CD4-positive, alpha-beta T cell treated with Interleukin-1 beta for 1 hour (primary cell): ENCODE measurements at regions not wholly inside any gene's neighbourhood (a gene's known extent, or its start where the extent isn't known, plus 50 kb on each side); places are given as distances from the start of the nearest gene placed in this dataset.
A peak's percentile ranks its signal among the peaks of the same experiment; 100 is the strongest.
"Not testable (repeated sequence)": the region's sequence is repeated elsewhere in the genome, so short reads cannot be mapped to it uniquely, and the experiment has no call there.

Experiments
- DNase-seq, 2 donors: peaks; one replicate each; pipeline ENCODE4 v3.0.0-alpha.2; 2020 to 2022

DNA sequence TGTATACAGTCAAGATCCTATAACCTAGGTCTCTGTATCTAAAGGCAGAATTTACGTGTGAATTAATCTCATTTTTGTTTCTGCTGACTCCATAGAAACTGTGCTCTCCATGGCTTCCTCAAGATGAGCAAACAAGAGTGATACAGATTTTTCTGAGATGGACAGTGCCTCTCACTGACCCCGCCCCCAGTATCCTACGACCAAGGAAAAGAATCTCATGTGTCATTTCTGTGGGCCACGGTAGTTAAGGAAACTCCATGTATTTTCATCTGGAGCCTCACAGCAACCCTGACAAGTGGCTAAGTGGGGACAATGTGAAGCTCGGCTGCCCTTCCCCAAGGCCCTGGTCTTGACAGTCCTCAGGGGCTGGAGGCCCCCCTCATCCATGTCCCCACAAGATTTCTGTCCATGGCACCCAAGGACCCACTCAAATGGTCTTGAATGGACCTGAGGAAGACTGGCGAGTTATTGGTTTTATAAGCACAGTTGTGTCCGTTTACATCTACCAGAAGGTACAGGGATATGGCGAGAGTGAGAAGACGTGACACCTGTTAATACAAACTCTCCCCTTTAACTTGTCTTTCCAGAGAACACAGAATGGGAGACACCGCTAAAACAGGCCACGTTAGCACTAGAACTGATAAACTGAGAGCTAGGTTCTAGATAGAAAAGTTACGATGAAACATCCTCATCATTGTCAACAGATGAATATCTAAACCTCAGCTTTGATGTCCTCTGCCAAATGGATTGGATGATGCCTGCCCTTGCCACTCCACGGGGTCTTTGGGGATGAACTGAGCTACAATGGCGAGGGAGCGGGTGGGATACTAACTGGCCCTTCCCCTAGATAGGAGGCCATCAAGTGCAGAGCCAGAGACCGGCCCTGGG is 108.4 kb upstream of the EGLN3 start:
- DNase-seq: no peak

DNA sequence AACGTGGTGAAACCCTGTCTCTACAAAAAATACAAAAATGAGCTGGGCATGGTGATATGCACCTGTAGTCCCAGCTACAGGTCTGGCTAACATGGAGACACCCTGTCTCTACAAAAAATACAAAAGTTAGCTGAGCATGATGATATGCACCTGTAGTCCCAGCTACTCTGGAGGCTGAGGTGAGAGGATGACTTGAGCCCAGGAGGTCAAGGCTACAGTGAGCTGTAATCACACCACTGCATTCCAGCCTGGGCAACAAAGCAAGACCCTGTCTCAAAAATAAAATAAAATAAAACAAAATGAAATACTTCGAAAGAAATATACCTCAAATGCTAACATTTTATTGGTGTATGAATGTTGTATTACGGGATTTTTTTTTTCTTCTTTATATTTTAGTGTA is 107.6 kb upstream of the EGLN3 start:
- no peak for DNase-seq

DNA sequence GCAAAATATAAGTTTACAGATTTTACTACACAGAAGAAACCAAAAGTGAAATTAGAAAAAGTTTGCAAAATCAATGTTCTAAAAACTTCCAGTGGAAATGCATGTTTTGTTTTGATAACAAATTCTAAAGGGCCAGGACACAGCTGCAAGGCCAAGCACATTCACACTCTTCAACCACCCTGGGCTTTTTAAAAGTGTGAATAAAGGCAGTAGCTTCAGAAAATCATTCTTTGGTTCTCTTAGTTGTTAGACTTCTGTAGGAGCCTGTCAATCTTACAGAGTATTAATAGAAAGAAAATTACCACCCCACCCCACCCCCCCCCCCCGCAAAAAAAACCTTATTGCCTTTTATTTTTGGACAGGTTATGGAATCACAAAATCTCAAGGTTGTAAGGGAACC is 105.2 kb upstream of the EGLN3 start:
- DNase-seq: no peak

DNA sequence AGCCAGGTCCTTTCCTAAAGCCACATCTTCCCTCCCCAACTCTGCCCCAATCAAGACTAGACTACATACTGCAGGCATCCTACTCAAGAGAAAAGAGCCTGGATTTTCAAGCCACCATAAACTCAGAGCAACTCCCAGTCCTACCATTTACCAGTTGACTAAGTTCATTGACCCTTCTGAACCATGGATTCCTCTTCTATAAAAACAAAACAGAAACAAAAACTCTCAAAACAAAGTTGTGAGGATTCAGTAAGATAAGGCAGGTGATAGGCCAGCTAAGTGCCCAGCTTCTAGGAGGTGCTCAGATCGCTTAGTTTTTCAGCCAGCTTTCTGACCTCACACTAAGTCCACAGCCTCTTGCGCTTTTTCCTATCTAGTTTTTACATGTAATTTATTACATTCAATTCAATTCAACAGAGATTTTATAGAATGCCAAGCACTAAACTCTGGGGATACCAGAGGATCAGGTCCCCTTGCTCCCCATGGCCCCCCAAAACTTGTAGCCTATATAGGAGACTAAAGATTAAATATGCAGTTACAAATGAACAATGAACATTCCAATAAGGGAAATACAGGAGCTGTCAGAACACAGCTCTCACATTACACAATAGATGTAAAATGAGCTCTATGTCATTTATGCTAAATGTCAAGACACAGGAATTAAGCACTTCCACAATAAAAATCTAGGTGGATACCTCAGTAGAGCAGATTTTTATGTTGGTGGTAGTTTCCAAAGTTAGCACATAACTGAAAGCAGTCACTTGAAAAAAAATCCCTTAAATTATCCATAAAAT is 104.5 kb upstream of the EGLN3 start:
- DNase-seq: no peak

DNA sequence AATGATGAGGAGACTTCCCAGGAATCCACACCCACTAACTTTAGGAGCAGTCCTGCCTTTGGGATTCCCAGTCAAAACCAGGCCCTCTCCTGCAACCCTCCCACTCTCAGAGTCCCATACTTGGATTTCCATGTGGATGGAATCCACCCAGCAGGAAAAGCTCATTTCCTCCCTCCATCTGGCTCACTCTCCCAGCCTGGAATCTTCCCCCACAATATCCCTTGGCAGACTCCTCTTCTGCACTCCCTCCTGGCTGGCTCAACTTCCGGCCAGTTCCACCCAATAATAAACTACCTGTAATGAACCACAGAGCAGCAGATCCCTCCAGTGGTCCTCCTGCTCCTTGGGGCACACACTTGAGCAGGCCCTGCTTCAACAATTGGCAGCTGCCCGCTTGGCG is 102.8 kb upstream of the EGLN3 start:
- no peak for DNase-seq

DNA sequence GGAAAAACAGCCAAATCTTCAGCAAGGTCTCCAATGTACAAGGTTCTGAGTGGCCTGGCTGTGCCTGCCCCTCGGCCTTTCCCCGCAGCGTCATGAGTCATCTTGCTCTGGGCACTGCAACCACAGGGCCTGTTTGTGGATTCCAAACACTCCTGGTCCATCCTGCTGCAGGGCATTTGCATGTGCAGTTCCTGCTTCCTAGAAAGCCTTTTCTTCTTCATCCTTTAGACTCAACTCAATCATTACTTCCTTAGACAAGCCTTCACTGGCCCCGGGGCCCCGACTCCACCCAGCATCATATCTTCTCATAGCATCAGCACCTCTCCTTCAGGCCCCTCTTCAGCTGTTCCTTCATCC is 101.8 kb upstream of the EGLN3 start:
- no peak for DNase-seq

DNA sequence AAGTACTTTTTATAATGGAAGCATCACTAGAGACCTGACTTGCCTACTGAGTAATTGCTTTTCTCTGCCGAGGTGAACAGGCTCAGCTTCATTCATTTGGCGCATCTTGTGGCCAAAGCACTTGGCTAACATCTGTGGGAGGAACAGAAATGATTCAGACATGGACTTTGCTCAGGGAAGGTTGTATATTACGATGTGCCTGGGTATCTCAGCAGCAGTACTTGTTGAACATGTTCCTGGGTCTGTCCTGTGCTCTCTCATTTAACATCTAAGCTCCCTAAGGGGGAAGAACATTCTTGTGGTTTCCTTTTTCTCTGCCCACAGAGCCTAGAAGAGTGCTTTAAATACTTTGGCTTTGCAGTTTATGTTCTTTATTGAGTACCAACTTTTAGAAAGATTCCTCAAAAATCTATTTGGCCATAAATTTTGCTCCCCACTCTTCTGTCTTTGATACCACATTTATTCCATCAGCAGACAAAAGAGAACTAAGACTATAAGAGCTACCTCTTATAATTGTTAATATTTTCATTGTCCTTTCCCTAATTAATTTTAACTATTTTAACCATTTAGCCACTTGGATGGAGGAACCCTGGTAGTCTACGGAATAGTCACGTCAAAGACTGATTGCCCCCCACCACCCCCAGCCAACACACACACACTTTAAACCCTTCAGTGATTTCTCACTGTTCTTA is 101.2 kb upstream of the EGLN3 start:
- no peak for DNase-seq

DNA sequence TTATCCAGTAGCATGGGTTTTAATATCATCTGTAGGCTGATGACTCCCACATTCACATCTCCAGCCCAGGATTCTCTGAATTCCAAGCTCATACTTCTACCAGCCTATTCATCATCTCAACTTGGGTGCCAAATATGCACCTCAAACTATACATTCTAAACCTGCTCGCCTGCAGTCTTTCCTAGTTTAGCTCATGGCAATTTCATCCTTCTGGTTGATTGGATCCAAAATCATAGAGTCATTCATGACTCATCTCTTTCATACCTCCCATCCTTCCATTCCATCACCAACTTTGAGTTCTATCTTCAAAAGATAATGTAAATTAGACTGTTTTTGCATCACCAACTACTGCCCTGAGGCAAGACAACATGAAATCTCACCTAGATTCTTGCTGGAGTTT is 99.7 kb upstream of the EGLN3 start:
- no peak for DNase-seq

DNA sequence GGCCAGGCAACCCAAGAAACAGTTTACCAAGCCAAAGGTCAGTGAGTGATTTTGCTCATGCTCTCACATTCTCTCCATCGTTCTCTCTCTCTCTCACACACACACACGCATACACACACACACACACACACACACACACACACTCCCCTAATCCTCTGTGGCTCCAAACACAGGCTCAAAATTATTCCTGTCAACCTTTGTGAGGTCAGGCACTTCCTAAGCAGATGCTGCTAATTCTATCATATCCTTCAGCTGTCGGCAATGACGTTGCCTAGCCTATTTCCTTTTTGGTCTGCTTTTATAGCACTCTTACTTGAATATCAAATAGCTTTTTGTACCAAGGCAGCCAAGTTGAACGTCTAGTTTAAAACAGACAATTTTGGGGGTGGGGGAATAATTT is 98.9 kb upstream of the EGLN3 start:
- DNase-seq: no peak

DNA sequence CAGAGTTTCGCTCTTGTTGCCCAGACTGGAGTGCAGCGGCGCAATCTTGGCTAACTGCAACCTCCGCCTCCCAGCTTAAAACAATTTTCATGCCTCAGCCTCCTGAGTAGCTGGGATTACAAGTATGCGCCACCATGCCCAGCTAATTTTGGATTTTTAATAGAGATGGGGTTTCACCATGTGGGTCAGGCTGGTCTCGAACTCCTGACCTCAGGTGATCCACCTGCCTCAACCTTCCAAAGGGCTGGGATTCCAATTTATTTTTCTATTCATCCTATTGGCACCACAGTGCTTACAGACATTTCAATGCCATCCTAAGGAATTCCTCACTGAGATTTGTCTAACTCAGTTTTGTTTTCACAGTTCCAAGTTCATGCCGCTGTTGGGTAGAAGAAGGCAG is 98.3 kb upstream of the EGLN3 start:
- DNase-seq: not testable (repeated sequence)

DNA sequence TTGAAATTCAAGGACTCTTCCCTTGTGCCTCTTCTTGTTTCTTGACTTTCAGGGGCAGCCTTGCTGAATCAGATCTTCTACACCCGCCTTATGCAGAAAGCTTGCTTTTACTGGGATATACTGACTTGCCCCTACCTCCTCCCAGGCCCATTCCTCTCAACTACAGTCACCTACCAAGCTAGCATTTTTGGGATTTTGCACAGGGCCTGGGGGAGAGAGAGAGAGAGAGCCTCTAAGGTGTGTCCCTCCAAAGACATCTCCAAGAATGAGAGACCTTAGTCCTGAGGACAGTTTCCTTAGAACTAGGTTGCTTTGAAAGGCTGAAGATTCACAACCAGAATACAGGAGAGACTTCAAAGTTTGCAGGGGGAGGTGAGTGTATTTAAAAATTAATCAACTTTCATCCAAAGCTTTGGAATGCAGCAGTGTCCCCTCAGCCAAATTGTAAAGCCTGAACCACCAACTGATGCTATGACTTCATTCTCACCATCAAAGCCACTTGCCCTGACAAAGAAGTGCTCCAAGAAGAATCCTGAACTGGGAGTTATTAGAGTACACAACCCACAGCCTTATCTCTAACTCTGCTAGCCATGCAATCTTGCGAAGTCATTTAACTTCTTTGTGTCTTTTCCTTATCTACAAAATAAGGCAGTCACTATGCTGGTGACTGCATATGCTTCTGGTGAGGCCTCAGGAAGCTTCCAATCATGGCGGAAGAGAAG is 96.1 kb upstream of the EGLN3 start:
- no peak for DNase-seq

DNA sequence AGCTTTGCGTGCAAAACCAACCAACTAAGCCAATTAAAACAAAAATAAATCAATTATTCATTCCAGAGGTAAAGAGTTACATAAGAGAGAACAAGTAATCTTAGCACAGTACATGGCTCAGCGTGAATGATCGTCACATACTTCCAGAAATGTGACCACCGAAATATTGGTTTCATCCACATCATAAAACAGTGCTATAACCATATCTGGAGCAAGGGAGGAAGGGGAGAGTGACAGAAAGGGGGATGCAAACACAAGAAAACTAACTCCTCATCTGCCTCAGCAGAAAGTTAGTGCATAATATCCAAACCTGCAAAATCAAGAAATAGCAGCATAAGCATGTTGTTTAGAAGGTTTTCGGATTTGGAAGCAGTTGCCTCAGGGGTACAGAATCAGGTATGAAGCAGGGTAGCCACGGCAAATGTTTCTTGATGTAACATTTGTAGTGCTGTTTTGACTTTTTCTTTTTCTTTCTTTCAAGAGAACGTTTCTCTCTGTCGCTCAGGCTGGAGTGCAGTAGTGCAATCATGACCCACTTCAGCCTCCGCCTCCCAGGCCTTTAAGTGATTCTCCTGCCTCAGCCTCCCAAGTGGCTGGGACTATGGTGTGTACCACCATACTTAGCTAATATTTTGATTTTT is 93.9 kb upstream of the EGLN3 start:
- no peak for DNase-seq

DNA sequence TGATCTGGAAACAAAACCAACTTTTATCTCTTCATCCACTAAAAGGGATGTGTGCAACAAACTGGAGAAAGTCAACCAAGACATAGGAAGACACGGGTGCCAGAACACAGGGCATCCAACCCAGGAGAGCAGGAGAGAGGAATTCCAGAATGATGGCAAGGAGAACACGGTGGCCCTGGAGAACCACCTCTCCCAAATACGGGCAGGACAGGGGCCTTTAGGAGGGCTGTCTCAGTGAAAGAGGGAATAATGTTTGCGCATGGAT is 93.4 kb upstream of the EGLN3 start:
- DNase-seq: no peak

DNA sequence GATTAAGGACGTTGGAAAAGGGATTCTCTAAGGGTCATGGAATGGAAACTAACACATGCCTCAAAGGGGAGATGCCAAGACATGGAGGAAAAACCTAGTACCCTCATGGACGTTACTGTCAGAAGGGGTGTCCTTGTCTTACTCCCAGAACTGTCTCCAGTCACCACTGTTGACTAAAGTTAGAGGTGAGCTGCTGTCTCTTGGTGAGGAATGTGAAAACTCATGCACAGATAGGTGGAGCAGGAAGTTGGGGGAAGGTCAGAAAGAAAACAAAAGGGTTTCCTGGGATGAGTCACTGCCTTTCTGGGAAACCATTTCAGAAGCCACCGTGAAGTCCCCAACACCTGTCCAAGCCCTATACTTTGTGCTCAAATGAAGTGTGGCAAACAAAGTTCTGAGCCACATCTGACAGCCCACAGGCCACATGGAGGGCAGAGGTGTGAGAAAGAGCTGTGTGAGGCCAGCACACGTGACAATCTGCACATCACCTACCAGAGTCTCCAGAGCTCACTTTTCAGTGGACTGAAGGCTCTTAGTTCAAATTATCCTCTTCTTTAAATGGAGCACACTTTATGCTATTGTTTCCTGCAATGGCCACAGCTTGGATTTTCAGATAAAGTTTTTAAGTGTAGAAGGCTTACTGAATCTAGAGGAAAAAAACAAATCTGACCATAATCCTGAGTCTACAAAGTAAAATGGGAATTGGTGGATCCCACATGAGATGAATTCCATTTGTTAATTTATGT is 92.9 kb upstream of the EGLN3 start:
- peak; percentile 49 to 71 for DNase-seq

DNA sequence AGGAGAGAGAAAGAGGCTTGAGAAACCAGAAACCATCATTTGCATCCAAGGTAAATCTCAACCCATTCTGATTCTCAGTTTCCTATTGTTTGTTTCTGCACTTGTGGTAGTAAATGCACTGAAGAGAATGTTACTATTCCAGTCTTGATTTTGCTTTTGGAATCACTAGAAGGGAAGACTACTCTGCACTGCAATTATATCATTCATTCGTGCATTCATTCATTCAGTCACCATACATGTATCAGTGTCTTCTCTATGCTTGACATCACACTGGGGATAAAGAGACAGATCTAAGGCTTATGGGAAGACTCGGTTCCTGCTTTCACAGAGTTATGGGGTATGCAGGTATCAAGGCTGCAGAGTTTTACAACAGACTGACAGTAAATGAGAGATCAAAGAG is 90.3 kb upstream of the EGLN3 start:
- DNase-seq: no peak

DNA sequence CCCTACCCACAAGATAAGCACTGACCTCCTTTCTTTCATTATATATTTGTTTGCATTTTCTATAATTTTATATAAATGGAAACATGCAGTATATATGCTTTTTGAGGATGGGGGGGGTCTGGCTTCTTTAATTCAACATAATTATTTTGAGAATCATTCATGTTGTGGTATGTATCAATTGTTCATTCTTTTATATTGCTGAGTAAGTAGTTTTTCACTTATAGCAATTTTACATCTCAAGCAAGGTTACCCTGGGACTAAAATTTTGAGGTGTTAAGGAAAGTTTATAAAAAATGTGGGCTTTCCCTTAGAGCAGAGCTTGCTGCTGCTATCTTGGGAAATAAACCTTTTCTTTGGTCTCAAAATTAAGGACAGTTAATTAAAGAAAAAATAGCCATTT is 89.9 kb upstream of the EGLN3 start:
- DNase-seq: no peak

DNA sequence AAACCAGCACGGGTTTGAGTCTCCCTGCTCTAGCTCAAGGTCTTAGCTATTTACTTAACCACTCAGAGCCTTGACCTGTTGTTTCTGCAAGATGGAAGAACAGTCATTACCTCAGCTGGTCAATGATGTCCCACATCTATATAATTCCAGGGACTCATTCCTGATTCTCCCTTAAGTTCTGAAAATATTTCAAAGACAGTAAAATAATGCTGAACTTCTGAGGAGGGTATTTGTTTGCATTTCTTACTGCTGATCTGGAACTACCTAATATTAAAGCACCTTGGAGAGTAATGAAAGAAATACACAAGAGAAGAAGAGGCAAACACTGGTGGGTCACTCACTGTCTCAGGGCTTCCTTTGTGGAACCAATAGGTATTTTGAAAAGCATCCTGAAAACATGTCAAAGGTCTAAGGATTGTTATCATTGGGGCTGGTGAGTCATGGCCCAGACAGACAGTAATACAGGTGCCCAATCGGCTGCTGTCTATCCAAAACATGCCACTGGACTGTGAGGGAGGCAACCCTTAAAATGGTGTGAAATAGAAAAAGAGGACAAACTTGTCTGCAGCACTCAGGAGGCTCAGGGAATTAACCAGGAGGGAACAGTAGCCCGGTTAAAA is 88.7 kb upstream of the EGLN3 start:
- DNase-seq: no peak

DNA sequence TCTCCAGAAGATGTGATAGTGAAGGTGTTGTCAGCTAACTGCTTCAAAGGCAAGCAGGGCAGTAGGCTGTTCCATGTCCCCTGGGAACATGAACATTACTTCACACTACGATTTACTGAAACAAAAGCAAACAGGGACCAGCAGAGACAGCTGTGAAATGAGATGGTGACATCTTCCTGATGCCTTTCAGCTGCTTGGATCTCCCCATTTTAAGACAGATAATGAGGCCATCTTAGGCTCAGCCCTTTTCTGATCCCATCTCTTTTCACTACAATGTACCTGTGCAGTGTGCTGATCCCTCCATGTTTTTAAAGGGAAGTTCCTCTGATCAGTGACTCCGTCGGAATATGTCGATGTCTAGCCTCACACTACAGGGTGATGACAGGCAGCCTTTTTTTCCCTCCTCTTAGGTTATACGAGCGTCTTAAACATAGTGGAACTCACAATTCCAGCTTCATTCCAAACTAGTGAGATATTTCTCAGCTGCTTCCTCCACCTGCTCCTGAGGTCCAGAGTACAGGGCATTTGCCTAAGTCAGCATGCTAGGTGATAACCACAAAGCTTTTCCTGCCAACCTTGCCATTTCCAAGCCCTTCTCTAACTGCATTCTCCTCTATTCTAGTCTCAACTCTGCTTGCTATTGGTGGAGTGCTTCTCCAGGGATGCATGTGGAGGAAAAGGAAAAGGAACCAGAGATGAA is 87.6 kb upstream of the EGLN3 start:
- DNase-seq: no peak

DNA sequence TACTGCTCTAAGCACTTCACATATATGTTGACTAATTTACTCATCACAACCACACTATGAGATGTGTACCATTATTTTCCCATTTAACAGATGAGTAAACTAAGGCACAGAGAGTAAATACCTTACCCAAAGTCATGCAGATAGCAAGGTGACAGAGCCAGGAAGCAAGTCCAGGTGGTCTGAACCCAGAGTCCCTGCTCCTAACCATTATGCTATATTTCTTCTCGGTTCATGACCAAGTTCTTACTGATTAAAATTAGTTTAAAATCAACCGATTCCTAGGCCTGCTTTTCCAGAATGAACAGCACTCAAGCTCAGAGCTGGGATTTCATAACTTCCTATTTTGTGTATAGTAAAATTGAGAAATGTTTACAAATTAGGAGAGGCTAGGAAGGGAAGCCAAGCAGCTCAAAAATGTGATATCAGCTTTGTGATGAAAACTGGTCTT is 85.5 kb upstream of the EGLN3 start:
- DNase-seq: no peak

DNA sequence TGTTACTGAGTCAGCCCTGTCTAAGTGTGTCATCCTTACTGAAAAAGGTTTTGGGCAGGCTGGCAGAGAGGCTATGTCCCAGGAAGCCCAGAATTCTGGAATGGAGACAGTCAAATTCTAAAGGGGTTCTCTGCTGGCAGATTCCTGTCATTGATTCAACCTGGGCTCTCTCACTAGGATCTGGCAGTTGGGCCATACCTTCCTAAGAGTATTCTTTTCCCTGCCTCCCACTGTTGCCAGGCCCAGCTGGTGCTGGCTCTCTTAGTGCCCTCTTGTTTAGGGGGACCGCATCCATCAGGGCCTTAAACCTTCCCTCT is 85.0 kb upstream of the EGLN3 start:
- DNase-seq: no peak
